Lung (tissue), 11 donors: ENCODE measurements at regions not wholly inside any gene's neighbourhood (a gene's known extent, or its start where the extent isn't known, plus 50 kb on each side); places are given as distances from the start of the nearest gene placed in this dataset.
A peak's percentile ranks its signal among the peaks of the same experiment; 100 is the strongest.

Experiments
- ATAC-seq: fragments of 200-7000 bp; cut with Tn5 transposase; one replicate; pipeline ENCODE4 v1.9.1; 2020; ENCODE audit warnings: moderate number of reproducible peaks; ENCODE audit not compliant: insufficient read depth, low FRiP score
- DNase-seq, 3 donors: peaks; one replicate each; pipeline ENCODE4 v3.0.0-alpha.2; 2013 to 2017
- H3K27ac ChIP-seq, 2 donors: one replicate each; pipeline ENCODE4 v1.5.1; 2013; ENCODE audit warnings: mild to moderate bottlenecking in 2 of 2, moderate library complexity in 2 of 2, control low read depth in 1 of 2, inconsistent platforms in 1 of 2, low read depth in 1 of 2, low read length in 1 of 2
- H3K27me3 ChIP-seq, 3 donors: one replicate each; pipeline ENCODE4 v1.5.1; 2013; ENCODE audit warnings: low read length in 2 of 3; ENCODE audit not compliant: control insufficient read depth in 3 of 3, insufficient read depth in 3 of 3
- H3K36me3 ChIP-seq, 4 donors: one replicate each; pipeline ENCODE4 v1.5.1; 2013; ENCODE audit warnings: low read length in 4 of 4, mild to moderate bottlenecking in 1 of 4, moderate library complexity in 1 of 4; ENCODE audit not compliant: control insufficient read depth in 4 of 4, insufficient read depth in 4 of 4
- H3K4me1 ChIP-seq, 5 donors: one replicate each; pipeline ENCODE4 v1.5.1; 2013; ENCODE audit warnings: low read length in 5 of 5, mild to moderate bottlenecking in 2 of 5, moderate library complexity in 1 of 5; ENCODE audit not compliant: control insufficient read depth in 5 of 5, insufficient read depth in 5 of 5
- H3K4me3 ChIP-seq: one replicate; pipeline ENCODE4 v1.5.1; 2013; ENCODE audit warnings: mild to moderate bottlenecking, control low read depth, moderate library complexity
- H3K9ac ChIP-seq, 2 donors: one replicate each; pipeline ENCODE4 v1.5.1; 2013; ENCODE audit warnings: low read length in 2 of 2, control low read depth in 1 of 2; ENCODE audit not compliant: insufficient read depth in 1 of 2
- H3K9me3 ChIP-seq, 4 donors: one replicate each; pipeline ENCODE4 v1.5.1; 2013; ENCODE audit warnings: low read length in 3 of 4, mild to moderate bottlenecking in 1 of 4, moderate library complexity in 1 of 4; ENCODE audit not compliant: control insufficient read depth in 4 of 4, insufficient read depth in 3 of 4
- CTCF ChIP-seq: IDR thresholded peaks from 2 replicates; pipeline ENCODE4 v1.5.1; 2012; ENCODE audit warnings: mild to moderate bottlenecking; ENCODE audit errors: control extremely low read depth, extremely low read depth
- WGBS, 2 donors: extraction: QIAGEN DNeasy Blood & Tissue Kit; methylation state at CpG; one replicate each; pipeline ENCODE4 v1.1.7; 2013; 5-methylcytosine and 5-hydroxymethylcytosine counted together
- donor health status: control.
- donor health status: control.
- donor health status: Bipolar disorder and iron deficiency.
- donor health status: healthy.
- donor health status: DM: yes; HTN: yes; CAD: no.

DNA sequence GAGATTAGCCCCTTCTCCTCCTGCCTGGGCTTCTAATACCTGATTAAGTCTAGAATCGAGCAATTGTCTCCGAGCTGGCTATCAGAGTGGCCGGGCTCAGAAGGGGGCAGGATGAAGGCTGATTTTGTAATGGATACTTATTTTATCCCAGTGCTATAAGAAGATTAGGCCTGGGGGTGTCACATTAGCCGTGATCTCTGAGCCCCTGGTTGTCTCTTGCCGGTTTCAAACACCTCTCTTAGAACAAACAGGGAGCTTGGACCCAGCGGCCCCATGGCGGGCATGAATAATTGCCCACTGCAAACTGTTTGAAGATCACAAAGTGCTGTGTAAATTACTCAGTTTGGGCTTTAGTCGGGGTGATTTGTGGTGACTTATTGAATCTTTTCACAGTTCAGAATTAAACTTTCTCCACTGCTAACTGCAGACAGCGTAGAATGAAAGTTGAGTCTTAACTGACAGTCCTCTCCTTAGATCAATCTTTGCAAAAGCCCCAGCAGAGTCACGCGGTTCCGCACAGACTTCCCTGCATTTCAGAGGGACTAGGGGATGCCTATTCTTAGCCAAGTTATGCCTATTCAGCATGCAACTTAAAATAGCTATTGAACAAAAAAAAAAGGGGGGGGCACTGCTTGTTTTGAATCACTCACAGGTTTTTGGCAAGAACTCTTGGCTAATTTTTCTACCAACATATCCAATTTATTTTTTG, 200.6 kb upstream of the IRX1 start:
- no peak overlapping the region for H3K4me3 ChIP-seq
- no peaks in the 10 kb centered on the region for H3K4me1 ChIP-seq
- H3K36me3 ChIP-seq = no peaks in the 10 kb centered on the region
- TF ChIP-seq CTCF = no peak
- no peak overlapping the region for H3K9ac ChIP-seq
- ATAC-seq (no peak), DNase-seq (peak in 1 of 3 donors; percentile 12)
- H3K9me3 ChIP-seq = peaks cover 0 to 7% (median 1%) of the 10 kb centered on the region in 4 donors
- H3K27me3 ChIP-seq = peaks cover 0 to 5% (median 0%) of the 10 kb centered on the region in 3 donors
- WGBS, 2 donors = 28 to 29% methylated on average over 12 of the region's 12 CpGs
- H3K27ac ChIP-seq = no peak overlapping the region

DNA sequence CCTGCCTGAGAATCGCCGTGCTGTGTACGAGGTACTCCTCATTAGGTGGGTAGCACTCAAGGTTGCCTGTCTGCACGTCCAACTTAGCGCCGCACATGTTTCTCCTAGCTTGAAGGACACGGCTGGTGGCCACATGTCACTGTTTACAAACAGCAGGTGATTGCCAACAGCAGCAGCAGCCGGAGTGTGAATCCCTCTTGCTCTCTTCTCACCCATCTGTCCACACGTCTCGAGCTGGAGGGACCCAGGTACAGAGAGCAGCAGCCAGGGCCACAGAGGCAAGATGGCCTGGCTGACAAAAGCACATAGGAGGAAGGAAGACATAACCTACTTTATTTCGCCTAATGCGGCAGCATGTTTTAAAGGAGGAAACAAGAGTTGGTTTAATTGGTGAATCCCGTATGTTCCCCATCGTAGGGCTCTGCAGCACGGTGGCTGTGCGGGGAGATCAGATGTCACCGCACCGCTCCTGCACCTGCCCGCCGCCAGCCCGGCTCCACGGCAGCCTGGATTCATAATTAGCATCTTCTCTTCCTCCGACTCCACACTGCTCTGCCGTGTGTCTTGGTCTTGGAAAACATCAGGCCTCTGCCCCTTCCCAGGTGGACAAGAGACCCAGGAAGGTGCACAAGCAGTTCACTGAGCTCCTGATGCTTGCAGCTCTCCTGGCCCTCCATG, 201.6 kb upstream of the IRX1 start:
- WGBS, 2 donors = 67 to 74% methylated on average over 24 of the region's 24 CpGs
- no peaks in the 10 kb centered on the region for H3K36me3 ChIP-seq
- H3K4me3 ChIP-seq = no peak overlapping the region
- H3K27me3 ChIP-seq = peaks cover 0 to 5% (median 0%) of the 10 kb centered on the region in 3 donors
- H3K9me3 ChIP-seq = peaks cover 0 to 7% (median 1%) of the 10 kb centered on the region in 4 donors
- TF ChIP-seq CTCF = no peak
- no peak overlapping the region for H3K9ac ChIP-seq
- DNase-seq (no peak), ATAC-seq (no peak)
- H3K27ac ChIP-seq = no peak overlapping the region
- no peaks in the 10 kb centered on the region for H3K4me1 ChIP-seq

DNA sequence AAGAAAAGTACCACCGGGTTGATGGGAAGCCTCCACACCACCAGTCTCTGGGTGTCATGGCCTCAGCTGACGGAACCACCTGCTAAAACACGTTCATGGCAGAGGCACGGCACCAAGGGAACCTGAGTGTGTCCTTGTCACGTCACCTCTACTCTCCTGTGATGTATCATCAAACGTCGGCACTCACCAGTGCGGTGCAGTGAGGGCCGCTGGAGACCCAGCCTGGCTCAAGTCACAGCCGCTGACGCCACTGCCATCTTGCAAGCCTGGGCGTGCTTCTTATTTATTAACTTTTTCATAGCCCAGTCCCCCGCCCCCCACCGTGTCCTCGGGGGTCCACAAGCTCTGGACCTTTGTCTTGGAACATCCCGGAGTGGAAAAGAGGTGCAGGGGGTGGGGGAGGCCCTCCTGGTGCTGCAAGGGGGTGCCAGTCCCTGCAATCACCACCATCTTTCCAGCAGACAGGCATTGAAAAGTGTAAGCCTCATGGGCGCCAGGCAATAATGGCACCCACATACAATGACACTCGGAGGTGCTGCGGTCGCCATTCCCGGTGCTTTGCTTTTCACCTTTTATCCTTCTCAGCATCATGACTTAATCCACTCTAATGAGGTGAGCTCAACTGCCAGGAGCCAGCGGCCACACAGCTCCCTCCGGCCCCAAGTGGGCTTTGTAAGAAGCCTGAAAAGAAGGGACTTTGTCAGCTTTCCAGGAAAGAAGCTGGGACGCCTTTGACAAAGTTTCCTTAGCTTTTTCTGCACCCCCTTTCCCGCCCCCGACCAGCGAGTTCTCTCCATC, 202.3 kb upstream of the IRX1 start:
- H3K4me3 ChIP-seq = no peak overlapping the region
- no peak for ATAC-seq
- no peak for DNase-seq
- H3K9ac ChIP-seq = no peak overlapping the region
- peaks cover 0 to 5% (median 0%) of the 10 kb centered on the region in 3 donors for H3K27me3 ChIP-seq
- WGBS, 2 donors = 83 to 87% methylated on average over 27 of the region's 27 CpGs
- no peak overlapping the region for H3K27ac ChIP-seq
- no peaks in the 10 kb centered on the region for H3K4me1 ChIP-seq
- no peaks in the 10 kb centered on the region for H3K36me3 ChIP-seq
- peaks cover 0 to 4% (median 0%) of the 10 kb centered on the region in 4 donors for H3K9me3 ChIP-seq
- TF ChIP-seq CTCF = no peak
